ENCODE measurements at regions not wholly inside any gene's neighbourhood (a gene's known extent, or its start where the extent isn't known, plus 50 kb on each side); places are given as distances from the start of the nearest gene placed in this dataset.

DNA sequence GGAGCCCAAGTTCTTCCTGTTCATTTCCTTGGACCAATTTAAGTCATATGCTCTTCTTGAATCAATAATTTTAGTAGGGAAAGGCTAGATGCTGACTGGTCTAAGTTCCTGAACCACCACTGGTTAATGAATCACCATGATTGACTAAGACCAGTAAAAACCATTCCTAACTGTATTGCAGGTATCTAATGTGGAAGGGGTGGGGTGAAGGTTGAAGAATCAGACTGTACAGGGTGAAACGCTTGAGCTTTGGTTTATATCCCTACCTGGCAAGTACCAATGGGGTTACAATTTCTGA lies 100.1 kb downstream of the DYRK2 start:
- TF ChIP-seq SIN3A (IDR thresholded peaks at IDR 0.05; ENCODE audit: borderline replicate concordance, insufficient read depth, low read length): no peak
- no peak for TF ChIP-seq POLR2AphosphoS5 (IDR thresholded peaks at IDR 0.05; ENCODE audit: low read depth, low read length)
- TF ChIP-seq, protein P1, sequence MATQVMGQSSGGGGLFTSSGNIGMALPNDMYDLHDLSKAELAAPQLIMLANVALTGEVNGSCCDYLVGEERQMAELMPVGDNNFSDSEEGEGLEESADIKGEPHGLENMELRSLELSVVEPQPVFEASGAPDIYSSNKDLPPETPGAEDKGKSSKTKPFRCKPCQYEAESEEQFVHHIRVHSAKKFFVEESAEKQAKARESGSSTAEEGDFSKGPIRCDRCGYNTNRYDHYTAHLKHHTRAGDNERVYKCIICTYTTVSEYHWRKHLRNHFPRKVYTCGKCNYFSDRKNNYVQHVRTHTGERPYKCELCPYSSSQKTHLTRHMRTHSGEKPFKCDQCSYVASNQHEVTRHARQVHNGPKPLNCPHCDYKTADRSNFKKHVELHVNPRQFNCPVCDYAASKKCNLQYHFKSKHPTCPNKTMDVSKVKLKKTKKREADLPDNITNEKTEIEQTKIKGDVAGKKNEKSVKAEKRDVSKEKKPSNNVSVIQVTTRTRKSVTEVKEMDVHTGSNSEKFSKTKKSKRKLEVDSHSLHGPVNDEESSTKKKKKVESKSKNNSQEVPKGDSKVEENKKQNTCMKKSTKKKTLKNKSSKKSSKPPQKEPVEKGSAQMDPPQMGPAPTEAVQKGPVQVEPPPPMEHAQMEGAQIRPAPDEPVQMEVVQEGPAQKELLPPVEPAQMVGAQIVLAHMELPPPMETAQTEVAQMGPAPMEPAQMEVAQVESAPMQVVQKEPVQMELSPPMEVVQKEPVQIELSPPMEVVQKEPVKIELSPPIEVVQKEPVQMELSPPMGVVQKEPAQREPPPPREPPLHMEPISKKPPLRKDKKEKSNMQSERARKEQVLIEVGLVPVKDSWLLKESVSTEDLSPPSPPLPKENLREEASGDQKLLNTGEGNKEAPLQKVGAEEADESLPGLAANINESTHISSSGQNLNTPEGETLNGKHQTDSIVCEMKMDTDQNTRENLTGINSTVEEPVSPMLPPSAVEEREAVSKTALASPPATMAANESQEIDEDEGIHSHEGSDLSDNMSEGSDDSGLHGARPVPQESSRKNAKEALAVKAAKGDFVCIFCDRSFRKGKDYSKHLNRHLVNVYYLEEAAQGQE (IDR thresholded peaks at IDR 0.05; ENCODE audit: insufficient read depth in 1 of 2, low read depth in 2 of 2, low read length in 2 of 2): no peak
